Naive thymus-derived CD4-positive, alpha-beta T cell (primary cell): ENCODE measurements at regions not wholly inside any gene's neighbourhood (a gene's known extent, or its start where the extent isn't known, plus 50 kb on each side); places are given as distances from the start of the nearest gene placed in this dataset.

Experiments used
- ATAC-seq: fragments of 150-1000 bp; cut with Tn5 transposase; 2 replicates; pipeline ENCODE4 v1.10.0; 2021; ENCODE audit warnings: mild to moderate bottlenecking, moderate library complexity
- CTCF ChIA-PET: fragments of 350-600 bp; sonication (Branson Sonifier 250); formaldehyde crosslinking; loops from one replicate; lab custom pipeline; 2021; ENCODE audit warnings: antibody characterized with exemption; lab: Charles Lee
- POLR2A ChIA-PET: fragments of 350-600 bp; sonication (Branson Sonifier 250); formaldehyde crosslinking; loops from one replicate; lab custom pipeline; 2021; ENCODE audit warnings: antibody characterized with exemption, inconsistent platforms; lab: Charles Lee
- DNase-seq, 9 donors: peaks; one replicate each; pipeline versions ENCODE4 v3.0.0 to v3.0.0-alpha.2; 2020 to 2022; ENCODE audit warnings: mixed read lengths in 1 of 9
- H3K27ac ChIP-seq: one replicate; pipeline ENCODE4 v1.7.0; 2013; ENCODE audit warnings: mild to moderate bottlenecking, low read depth, low read length, moderate library complexity
- H3K27me3 ChIP-seq, 2 donors: one replicate each; pipeline ENCODE4 v1.7.0; 2013; ENCODE audit warnings: low read length in 2 of 2, mild to moderate bottlenecking in 2 of 2, moderate library complexity in 2 of 2; ENCODE audit not compliant: control insufficient read depth in 2 of 2, insufficient read depth in 2 of 2
- H3K36me3 ChIP-seq, 3 experiments: 1 replicate in 2 of 3; 2 replicates in 1 of 3; pipeline ENCODE4 v1.7.0; 2013; ENCODE audit warnings: low read length in 3 of 3, mild to moderate bottlenecking in 3 of 3, moderate library complexity in 1 of 3; ENCODE audit not compliant: insufficient read depth in 3 of 3, control insufficient read depth in 2 of 3
- H3K4me1 ChIP-seq, 2 donors: one replicate each; pipeline ENCODE4 v1.7.0; 2013; ENCODE audit warnings: low read length in 2 of 2, mild to moderate bottlenecking in 2 of 2, moderate library complexity in 1 of 2; ENCODE audit not compliant: control insufficient read depth in 2 of 2, insufficient read depth in 2 of 2
- H3K4me3 ChIP-seq: 2 replicates; pipeline ENCODE4 v1.7.0; 2013; ENCODE audit warnings: mild to moderate bottlenecking, low read length
- H3K9me3 ChIP-seq, 3 experiments: 1 replicate in 2 of 3; 2 replicates in 1 of 3; pipeline ENCODE4 v1.7.0; 2013; ENCODE audit warnings: low read length in 3 of 3; ENCODE audit not compliant: control insufficient read depth in 2 of 3
- H3K27ac Mint-ChIP-seq, 9 donors: one replicate each; pipeline ENCODE4 v1.8.0; 2020 to 2022; ENCODE audit warnings: mixed read lengths in 9 of 9, mild to moderate bottlenecking in 8 of 9, moderate library complexity in 5 of 9, inconsistent platforms in 2 of 9
- H3K27me3 Mint-ChIP-seq, 5 donors: one replicate each; pipeline ENCODE4 v1.8.0; 2021 to 2022; ENCODE audit warnings: mixed read lengths in 5 of 5, mild to moderate bottlenecking in 1 of 5
- H3K36me3 Mint-ChIP-seq, 5 donors: one replicate each; pipeline ENCODE4 v1.8.0; 2020 to 2022; ENCODE audit warnings: mixed read lengths in 5 of 5, mild to moderate bottlenecking in 3 of 5, inconsistent platforms in 1 of 5
- H3K4me1 Mint-ChIP-seq, 7 donors: one replicate each; pipeline ENCODE4 v1.8.0; 2020 to 2022; ENCODE audit warnings: mixed read lengths in 7 of 7, mild to moderate bottlenecking in 3 of 7, inconsistent platforms in 1 of 7
- H3K4me3 Mint-ChIP-seq, 10 donors: one replicate each; pipeline ENCODE4 v1.8.0; 2020 to 2022; ENCODE audit warnings: mild to moderate bottlenecking in 10 of 10, mixed read lengths in 10 of 10, moderate library complexity in 6 of 10, inconsistent platforms in 2 of 10
- H3K9me3 Mint-ChIP-seq, 11 donors: one replicate each; pipeline ENCODE4 v1.8.0; 2020 to 2022; ENCODE audit warnings: mixed read lengths in 11 of 11, mild to moderate bottlenecking in 4 of 11, inconsistent platforms in 1 of 11, moderate library complexity in 1 of 11
- intact Hi-C, 2 donors: fragments of 100-400 bp; cut with micrococcal nuclease; formaldehyde crosslinking; loops; one replicate each; pipeline ENCODE4 v1.15.1; 2023

DNA sequence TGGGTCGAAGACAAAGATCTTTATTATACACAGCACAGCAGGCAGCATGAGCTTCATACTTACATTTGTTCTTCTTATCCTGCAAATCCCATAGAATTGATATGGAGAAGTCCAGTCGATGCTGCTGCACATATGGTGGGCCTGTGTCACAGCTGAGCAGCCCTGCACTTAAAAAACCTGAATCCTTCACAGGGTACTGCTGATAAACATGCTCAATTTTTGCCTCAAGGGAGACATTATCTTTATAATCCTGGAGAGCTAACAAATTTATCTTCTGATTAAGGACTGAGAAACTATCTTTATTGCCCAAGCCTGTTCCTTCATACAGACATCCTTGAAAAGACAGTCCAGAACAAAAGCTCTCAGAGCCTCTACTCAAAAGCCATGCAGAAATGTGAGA lies 434.4 kb upstream of the FAM47C start:
- ATAC-seq (no peak), DNase-seq (no peak)
- H3K4me3 Mint-ChIP-seq, result no peak overlapping the region
- no peaks in the 10 kb centered on the region for H3K27me3 ChIP-seq
- H3K27ac Mint-ChIP-seq, result no peak overlapping the region
- ChIA-PET CTCF (no interaction called here), POLR2A (no interaction called here)
- intact Hi-C loops, result no loop called here
- no peak overlapping the region for H3K4me3 ChIP-seq
- H3K27me3 Mint-ChIP-seq, result no peaks in the 10 kb centered on the region
- no peak overlapping the region for H3K27ac ChIP-seq
- H3K4me1 ChIP-seq, result no peaks in the 10 kb centered on the region
- H3K36me3 ChIP-seq, result no peaks in the 10 kb centered on the region
- no peaks in the 10 kb centered on the region for H3K36me3 Mint-ChIP-seq
- peaks cover 0 to 2% (median 0%) of the 10 kb centered on the region in 11 donors for H3K9me3 Mint-ChIP-seq
- H3K9me3 ChIP-seq, result no peaks in the 10 kb centered on the region
- peaks cover 0 to 2% (median 0%) of the 10 kb centered on the region in 7 donors for H3K4me1 Mint-ChIP-seq

DNA sequence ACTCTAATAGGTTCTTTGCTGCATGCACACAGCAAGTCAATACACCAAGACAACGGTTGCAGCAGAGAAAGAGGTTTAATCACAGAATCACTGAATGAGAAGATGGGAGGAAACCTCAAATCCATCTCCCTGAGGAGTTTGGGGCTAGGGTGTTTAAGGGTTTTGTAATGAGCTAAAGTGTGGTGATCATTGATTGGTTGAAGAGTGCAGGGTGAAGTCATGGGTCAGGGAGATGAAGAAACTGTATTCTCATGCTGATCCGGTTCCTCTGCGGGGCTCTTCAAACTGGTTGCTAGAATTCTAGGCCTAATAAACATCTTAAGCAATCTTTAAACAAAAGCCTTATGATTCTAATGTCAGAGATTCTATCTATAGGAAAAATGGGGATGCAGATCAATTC lies 432.5 kb upstream of the FAM47C start:
- H3K27me3 ChIP-seq, result no peaks in the 10 kb centered on the region
- peaks cover 0 to 4% (median 0%) of the 10 kb centered on the region in 11 donors for H3K9me3 Mint-ChIP-seq
- H3K4me3 ChIP-seq, result no peak overlapping the region
- intact Hi-C loops, result no loop called here
- H3K27ac ChIP-seq, result no peak overlapping the region
- H3K36me3 Mint-ChIP-seq, result no peaks in the 10 kb centered on the region
- H3K4me3 Mint-ChIP-seq, result no peak overlapping the region
- H3K4me1 Mint-ChIP-seq, result peaks cover 0 to 2% (median 0%) of the 10 kb centered on the region in 7 donors
- CTCF ChIA-PET, result no interaction called here
- H3K27me3 Mint-ChIP-seq, result no peaks in the 10 kb centered on the region
- POLR2A ChIA-PET, result no interaction called here
- H3K4me1 ChIP-seq, result no peaks in the 10 kb centered on the region
- H3K36me3 ChIP-seq, result no peaks in the 10 kb centered on the region
- no peaks in the 10 kb centered on the region for H3K9me3 ChIP-seq
- ATAC-seq (no peak), DNase-seq (no peak)
- H3K27ac Mint-ChIP-seq, result no peak overlapping the region

DNA sequence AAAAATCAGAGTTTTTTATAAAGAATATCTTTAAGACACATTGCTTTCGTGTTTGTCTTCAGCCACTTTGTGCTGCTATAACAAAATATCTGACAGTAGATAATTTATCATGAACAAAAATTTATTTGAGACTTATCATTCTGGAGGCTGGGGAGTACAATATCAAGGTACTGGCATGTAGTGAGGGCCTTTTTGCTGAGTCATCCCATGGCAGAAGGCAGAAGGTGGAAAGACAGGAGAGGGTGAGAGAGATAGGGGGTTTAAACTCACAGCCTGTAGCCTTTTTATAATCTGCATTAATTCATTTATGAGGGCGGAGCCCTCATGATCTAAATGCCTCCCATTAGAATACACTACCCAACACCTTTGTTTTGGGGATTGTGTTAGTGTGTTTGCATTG lies 431.2 kb upstream of the FAM47C start:
- Histone ChIP-seq H3K27me3 (no peaks in the 10 kb centered on the region), H3K4me1 (no peaks in the 10 kb centered on the region), H3K27ac (no peak overlapping the region), H3K9me3 (no peaks in the 10 kb centered on the region), H3K36me3 (no peaks in the 10 kb centered on the region), H3K4me3 (no peak overlapping the region)
- no peaks in the 10 kb centered on the region for H3K36me3 Mint-ChIP-seq
- intact Hi-C loops, result no loop called here
- no peak overlapping the region for H3K27ac Mint-ChIP-seq
- no peak overlapping the region for H3K4me3 Mint-ChIP-seq
- H3K9me3 Mint-ChIP-seq, result peaks cover 0 to 5% (median 0%) of the 10 kb centered on the region in 11 donors
- ChIA-PET CTCF (no interaction called here), POLR2A (no interaction called here)
- DNase-seq (no peak), ATAC-seq (no peak)
- no peaks in the 10 kb centered on the region for H3K27me3 Mint-ChIP-seq
- peaks cover 0 to 2% (median 0%) of the 10 kb centered on the region in 7 donors for H3K4me1 Mint-ChIP-seq

DNA sequence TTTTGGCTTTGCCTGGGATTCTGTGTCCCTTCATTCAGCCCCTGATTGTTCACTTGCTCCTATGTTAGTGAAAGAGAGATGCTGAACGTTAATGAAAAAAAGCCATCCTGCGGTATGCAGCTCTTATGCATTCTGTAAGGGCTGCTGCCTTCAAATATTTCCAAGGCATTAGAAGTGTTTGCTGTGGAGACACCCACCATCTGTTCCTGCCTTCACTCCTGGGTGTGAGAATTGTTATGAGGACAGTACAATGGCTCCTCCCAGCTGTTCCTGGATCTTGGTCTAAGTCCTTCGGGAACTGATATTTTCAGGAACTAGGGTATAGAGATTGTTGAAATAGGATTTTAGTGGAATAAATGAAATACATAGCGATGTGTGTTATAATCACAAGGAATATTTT lies 427.1 kb upstream of the FAM47C start:
- CTCF ChIA-PET, result no interaction called here
- POLR2A ChIA-PET, result no interaction called here
- H3K27me3 Mint-ChIP-seq, result no peaks in the 10 kb centered on the region
- ATAC-seq, result no peak
- H3K27me3 ChIP-seq, result no peaks in the 10 kb centered on the region
- H3K4me1 ChIP-seq, result no peaks in the 10 kb centered on the region
- H3K36me3 Mint-ChIP-seq, result no peaks in the 10 kb centered on the region
- no peaks in the 10 kb centered on the region for H3K9me3 ChIP-seq
- H3K9me3 Mint-ChIP-seq, result peaks cover 0 to 5% (median 0%) of the 10 kb centered on the region in 11 donors
- H3K4me3 ChIP-seq, result no peak overlapping the region
- peaks cover 0 to 2% (median 0%) of the 10 kb centered on the region in 7 donors for H3K4me1 Mint-ChIP-seq
- no peak for DNase-seq
- no peaks in the 10 kb centered on the region for H3K36me3 ChIP-seq
- H3K4me3 Mint-ChIP-seq, result no peak overlapping the region
- intact Hi-C loops, result no loop called here
- H3K27ac Mint-ChIP-seq, result no peak overlapping the region
- no peak overlapping the region for H3K27ac ChIP-seq

DNA sequence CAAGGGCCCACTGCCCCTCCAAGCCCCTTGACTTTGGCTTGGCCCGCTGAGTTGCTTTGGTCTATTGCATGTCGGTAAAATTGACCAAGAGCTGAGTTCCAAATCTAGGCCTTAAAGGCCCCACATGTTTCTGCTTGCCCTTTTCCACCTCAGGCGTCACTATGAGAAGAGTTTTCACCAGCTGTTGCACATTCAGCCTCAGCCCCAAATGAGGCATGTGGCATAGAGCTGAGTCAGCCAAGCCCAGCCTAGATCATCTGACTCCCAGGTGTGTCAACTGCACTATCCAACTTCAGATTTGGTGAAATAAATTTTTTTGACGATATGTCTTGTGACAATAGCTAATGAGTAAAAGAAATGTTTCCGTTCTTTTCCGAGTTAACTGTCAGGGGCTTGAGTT lies 424.5 kb upstream of the FAM47C start:
- no peaks in the 10 kb centered on the region for H3K36me3 ChIP-seq
- ChIA-PET CTCF (no interaction called here), POLR2A (no interaction called here)
- H3K27ac Mint-ChIP-seq, result no peak overlapping the region
- H3K4me1 ChIP-seq, result no peaks in the 10 kb centered on the region
- ATAC-seq (no peak), DNase-seq (no peak)
- H3K36me3 Mint-ChIP-seq, result no peaks in the 10 kb centered on the region
- H3K9me3 Mint-ChIP-seq, result peaks cover 0 to 3% (median 0%) of the 10 kb centered on the region in 11 donors
- no peaks in the 10 kb centered on the region for H3K4me1 Mint-ChIP-seq
- no peak overlapping the region for H3K4me3 ChIP-seq
- H3K27me3 ChIP-seq, result no peaks in the 10 kb centered on the region
- H3K27me3 Mint-ChIP-seq, result no peaks in the 10 kb centered on the region
- no peaks in the 10 kb centered on the region for H3K9me3 ChIP-seq
- H3K4me3 Mint-ChIP-seq, result no peak overlapping the region
- intact Hi-C loops, result no loop called here
- H3K27ac ChIP-seq, result no peak overlapping the region

DNA sequence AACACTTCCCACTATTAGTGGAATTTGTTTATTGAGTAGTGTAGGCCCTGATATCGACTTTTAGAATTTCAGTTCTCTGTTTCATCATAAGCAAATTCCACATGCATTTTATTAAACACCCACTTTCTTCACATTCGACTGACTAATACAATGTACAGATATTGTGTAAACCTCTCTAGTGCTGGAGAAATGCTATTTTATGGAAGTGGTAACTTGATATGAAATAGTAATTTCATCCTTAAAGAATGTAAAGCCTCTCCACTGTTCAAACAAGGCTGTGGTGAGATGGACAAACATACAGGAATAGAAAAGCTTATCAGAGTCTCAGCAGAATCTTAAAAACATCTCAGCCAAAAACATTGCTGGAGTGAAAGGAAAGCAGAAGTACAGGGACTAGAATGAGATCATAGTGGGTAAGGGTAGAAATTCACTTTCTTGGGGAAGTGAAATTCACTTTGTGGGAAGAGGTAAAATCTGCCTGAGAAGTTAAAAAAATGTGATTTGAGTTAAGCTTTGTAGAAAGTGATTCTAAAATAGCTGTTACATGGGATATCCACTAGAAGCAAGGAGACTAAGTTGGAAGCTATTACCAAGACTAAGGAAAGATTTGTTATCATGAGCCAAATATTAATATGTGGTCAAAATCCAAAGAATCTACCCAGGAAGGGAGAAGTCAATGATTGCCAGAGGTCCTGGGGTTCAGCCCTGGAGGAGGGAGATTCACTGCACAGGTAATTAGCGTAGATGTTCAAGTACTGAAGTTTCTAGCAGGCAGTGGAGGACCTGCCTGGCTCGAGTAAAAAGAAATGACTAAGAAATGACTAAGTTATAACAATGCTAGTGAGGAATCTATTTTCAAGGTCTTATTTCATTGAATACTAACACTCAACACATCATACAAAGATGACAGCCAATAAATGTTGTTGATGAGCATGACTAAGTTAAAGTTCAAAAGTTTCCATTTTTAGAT lies 398.3 kb upstream of the FAM47C start:
- Mint-ChIP-seq H3K27ac (no peak overlapping the region), H3K9me3 (peaks cover 0 to 5% (median 2%) of the 10 kb centered on the region in 11 donors), H3K36me3 (no peaks in the 10 kb centered on the region), H3K27me3 (no peaks in the 10 kb centered on the region), H3K4me1 (no peaks in the 10 kb centered on the region), H3K4me3 (no peak overlapping the region)
- no peaks in the 10 kb centered on the region for H3K36me3 ChIP-seq
- DNase-seq (no peak), ATAC-seq (no peak)
- H3K27ac ChIP-seq, result no peak overlapping the region
- H3K9me3 ChIP-seq, result no peaks in the 10 kb centered on the region
- no peaks in the 10 kb centered on the region for H3K4me1 ChIP-seq
- ChIA-PET POLR2A (no interaction called here), CTCF (no interaction called here)
- no peaks in the 10 kb centered on the region for H3K27me3 ChIP-seq
- no peak overlapping the region for H3K4me3 ChIP-seq
- intact Hi-C loops, result no loop called here

DNA sequence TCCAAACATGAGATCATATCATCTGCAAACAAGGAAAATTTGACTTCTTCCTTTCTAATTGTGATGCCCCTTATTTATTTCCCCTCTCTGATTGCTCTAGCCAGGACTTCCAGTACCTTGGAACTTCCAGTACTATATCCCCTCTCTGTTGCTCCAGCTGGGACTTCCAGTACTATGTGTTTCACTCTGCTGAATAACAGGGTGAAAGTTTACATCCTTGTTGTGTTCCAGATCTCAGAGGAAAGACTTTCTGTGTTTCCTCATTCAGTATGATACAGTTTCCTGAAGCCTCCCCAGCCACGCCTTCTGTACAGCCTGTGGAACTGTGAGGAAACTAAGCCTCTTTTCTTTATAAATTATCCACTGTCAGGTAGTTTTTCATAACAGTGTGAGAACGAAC lies 381.3 kb upstream of the FAM47C start:
- CTCF ChIA-PET, result no interaction called here

More for the DNA sequence above, 381.3 kb upstream of the FAM47C start:
- Mint-ChIP-seq H3K27ac (no peak overlapping the region), H3K9me3 (peaks cover 0 to 5% (median 0%) of the 10 kb centered on the region in 11 donors), H3K4me1 (no peaks in the 10 kb centered on the region), H3K36me3 (no peaks in the 10 kb centered on the region), H3K27me3 (no peaks in the 10 kb centered on the region), H3K4me3 (no peak overlapping the region)
- H3K27ac ChIP-seq, result no peak overlapping the region
- intact Hi-C loops, result no loop called here
- no peaks in the 10 kb centered on the region for H3K27me3 ChIP-seq
- no peaks in the 10 kb centered on the region for H3K36me3 ChIP-seq
- DNase-seq (no peak), ATAC-seq (no peak)
- POLR2A ChIA-PET, result no interaction called here
- H3K4me1 ChIP-seq, result no peaks in the 10 kb centered on the region
- H3K9me3 ChIP-seq, result no peaks in the 10 kb centered on the region
- no peak overlapping the region for H3K4me3 ChIP-seq
